Astrocyte (in vitro differentiated cells and primary cell): ENCODE measurements at regions not wholly inside any gene's neighbourhood (a gene's known extent, or its start where the extent isn't known, plus 50 kb on each side); places are given as distances from the start of the nearest gene placed in this dataset.

ENCODE experiments used
- EZH2 ChIP-seq: IDR thresholded peaks from 2 replicates; pipeline ENCODE4 v1.6.1; 2012; ENCODE audit warnings: mild to moderate bottlenecking, low read length, inconsistent platforms; ENCODE audit not compliant: insufficient read depth
- TF ChIP-seq, protein P1 (sequence below): IDR thresholded peaks from 2 replicates; pipeline ENCODE4 v1.5.1; 2011; ENCODE audit warnings: low read depth, mild to moderate bottlenecking, inconsistent platforms, low read length, moderate library complexity; ENCODE audit not compliant: insufficient read depth

GRCh38 chr19:28037186-28037585 lies 1175.8 kb downstream of the UQCRFS1 start:
- TF ChIP-seq, protein P1, sequence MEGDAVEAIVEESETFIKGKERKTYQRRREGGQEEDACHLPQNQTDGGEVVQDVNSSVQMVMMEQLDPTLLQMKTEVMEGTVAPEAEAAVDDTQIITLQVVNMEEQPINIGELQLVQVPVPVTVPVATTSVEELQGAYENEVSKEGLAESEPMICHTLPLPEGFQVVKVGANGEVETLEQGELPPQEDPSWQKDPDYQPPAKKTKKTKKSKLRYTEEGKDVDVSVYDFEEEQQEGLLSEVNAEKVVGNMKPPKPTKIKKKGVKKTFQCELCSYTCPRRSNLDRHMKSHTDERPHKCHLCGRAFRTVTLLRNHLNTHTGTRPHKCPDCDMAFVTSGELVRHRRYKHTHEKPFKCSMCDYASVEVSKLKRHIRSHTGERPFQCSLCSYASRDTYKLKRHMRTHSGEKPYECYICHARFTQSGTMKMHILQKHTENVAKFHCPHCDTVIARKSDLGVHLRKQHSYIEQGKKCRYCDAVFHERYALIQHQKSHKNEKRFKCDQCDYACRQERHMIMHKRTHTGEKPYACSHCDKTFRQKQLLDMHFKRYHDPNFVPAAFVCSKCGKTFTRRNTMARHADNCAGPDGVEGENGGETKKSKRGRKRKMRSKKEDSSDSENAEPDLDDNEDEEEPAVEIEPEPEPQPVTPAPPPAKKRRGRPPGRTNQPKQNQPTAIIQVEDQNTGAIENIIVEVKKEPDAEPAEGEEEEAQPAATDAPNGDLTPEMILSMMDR, result no peak
- TF ChIP-seq EZH2, result no peak
